SH-SY5Y (cell line): ENCODE measurements at regions not wholly inside any gene's neighbourhood (a gene's known extent, or its start where the extent isn't known, plus 50 kb on each side); places are given as distances from the start of the nearest gene placed in this dataset.
A peak's percentile ranks its signal among the peaks of the same experiment; 100 is the strongest.

ENCODE experiments used
- GATA2 ChIP-seq: IDR thresholded peaks from 2 replicates; pipeline ENCODE4 v1.6.1; 2011; ENCODE audit warnings: mild to moderate bottlenecking, low read depth, low read length
- GATA3 ChIP-seq: IDR thresholded peaks from 2 replicates; pipeline ENCODE4 v1.6.1; 2011; ENCODE audit warnings: low read depth, mild to moderate bottlenecking, low read length, moderate library complexity

DNA sequence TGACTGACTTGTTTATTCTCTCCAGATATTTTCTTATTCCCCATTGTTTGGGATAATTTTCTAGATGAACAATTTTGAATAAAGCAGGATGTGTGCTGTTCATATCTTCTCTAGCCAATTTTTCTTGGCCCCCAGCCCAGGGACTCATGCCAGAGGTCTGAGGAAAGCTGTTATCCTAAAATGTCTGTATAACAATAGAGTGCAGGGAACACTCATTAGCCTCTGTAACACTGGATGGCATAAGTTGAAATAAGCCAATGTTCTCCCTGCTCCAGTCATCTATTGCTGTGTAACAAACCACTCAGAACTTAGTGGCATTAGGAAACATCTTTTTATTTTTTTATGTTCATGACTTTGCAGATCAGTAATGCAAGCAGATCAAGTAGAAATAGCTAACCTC is 121.7 kb upstream of the TRIM24 start:
- peak; percentile 50; the same call in 1 of the 2 replicates for TF ChIP-seq GATA2
- no peak for TF ChIP-seq GATA3
